NCI-H524 treated with DMSO at 0.1 percent for 48 hours (cell line): ENCODE measurements at regions not wholly inside any gene's neighbourhood (a gene's known extent, or its start where the extent isn't known, plus 50 kb on each side); places are given as distances from the start of the nearest gene placed in this dataset.
"Not testable (repeated sequence)": the region's sequence is repeated elsewhere in the genome, so short reads cannot be mapped to it uniquely, and the experiment has no call there.

Source experiments
- DNase-seq: peaks from one replicate; lab custom pipeline; 2025; lab: John Stamatoyannopoulos, UW

DNA sequence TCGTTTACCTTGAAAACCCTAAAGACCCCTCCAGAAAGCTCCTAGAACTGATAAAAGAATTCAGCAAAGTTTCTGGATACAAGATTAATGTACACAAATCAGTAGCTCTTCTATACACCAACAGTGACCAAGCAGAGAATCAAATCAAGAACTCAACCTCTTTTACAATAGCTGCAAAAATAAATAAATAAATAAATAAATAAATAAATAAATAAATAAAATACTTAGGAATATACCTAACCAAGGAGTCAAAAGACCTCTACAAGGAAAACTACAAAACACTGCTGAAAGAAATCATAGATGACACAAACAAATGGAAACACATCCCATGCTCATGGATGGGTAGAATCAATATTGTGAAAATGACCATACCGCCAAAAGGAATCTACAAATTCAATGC is 186.8 kb upstream of the EOLA2 start:
- not testable (repeated sequence) for DNase-seq

DNA sequence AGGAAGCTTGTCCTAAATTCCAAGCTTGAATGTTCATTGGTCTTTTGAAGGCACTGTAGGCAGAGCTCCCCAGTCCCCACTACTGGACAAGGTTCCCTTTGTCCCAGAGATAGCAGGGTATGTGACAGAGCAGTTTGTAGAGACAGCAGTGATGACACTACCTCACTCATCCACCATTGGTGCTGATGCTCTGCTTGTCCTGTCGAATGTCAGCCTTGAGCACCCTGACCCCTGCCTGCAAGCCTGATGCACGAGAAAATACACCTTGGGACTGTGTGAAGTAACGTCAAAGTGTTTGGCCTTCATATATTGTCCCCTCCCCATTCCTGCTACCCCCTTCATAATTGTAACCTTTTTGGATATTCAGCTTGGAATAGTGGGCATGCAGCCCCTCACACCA is 188.9 kb upstream of the EOLA2 start:
- DNase-seq, result no peak

DNA sequence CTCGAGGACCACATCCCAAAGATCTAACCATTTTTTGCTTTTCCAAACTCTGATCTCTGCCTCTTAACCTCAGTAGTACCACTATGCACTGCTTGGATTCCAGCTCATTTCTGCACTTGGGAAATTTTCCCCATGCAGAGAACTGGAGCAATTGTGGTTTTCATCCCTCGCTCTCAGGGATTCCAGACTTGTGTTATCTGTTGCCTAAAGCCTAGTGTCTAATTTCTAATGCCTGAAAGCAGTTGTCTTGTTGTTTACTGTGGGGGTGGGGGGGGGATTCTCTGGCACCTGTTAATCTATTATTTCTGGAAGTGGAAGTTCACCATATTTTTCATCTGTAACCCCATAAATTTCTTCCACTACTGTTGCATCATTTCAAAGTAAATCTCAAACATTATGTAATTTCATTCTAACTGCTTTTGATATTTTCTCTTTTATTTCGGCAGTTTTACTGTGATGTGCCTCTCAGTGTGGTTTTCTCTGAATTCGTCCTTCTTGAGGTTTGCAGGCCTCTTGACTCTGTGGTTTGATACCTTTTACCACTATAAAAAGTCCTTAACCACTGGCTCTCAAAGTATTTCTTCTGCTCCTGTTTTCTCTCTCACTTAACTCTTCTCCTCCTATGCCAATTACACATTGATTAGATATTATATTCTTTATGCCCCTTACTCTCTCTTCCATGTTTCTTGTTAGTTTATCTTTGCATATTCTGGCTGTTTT is 205.6 kb upstream of the EOLA2 start:
- DNase-seq, result no peak

DNA sequence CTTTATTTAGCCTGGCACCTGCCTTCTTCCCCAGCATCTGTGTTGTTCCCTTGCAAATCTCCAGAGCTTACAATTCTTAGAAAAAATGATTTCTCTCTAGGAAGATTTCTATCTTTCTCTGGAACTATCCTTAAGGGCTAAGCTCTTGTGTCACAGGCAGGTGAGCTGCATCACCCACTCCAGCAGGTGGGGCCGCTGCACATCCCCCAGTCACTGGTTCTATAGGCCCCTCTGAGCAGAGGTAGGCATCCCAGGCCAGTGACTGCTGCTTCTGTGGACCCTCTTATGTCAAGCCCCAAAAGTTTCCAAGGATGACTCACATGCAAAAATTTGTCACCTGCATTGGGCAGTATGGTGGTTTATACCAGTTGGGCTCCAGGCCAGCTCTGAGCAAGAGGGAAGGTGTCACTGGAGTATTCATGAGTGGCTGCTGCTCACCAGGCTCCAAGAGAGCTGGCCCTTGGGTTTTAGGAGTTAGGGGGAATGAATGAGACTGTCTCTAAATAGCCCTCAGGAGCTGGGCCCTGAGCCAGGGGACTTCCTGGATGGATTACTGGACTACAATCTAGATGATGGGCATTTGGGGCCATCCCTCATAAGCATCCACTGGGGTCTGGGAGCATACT is 208.1 kb upstream of the EOLA2 start:
- no peak for DNase-seq

DNA sequence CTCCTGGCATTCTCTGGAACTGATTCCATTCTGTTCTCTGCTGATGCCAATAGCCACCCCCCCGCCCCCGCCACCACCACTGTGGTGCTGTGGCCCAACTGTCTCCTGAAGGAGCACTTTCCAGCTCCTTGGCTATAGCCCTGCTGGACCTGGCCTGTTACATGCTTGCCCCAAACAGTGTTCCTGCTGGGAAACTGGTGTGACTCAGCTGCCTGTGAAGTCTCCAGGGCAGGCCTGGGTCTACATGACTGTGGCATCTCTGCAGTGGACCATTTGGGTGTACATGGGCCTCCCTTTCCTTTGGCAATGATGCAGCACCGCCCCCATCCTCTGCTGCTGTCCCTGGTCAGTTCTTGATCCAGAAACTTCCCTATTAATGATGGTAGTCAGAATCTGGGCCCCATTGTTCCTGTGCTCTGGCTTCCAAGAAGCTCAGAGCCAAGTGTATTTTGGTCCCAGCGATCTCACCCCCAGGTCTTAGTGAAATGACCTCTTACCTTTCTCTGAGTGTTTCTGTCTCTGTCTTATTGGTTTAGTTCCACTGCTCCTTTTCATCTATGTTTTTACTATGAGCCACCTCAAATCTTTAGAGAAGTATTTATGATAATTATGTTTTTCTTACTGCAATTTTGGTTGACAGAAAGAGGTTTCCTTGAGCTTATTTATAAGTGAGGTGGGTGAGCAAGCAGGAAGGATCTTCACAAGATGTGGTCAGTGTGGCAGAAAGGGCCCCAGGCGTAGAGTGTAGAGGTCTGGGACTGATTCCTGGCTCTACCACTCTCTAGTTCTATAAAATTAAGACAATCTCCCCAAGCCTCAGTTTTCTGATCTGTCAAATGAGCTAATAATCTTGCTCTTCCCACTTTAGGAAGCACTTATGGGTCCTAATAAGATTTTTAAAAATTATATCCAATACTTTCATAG is 210.7 kb upstream of the EOLA2 start:
- no peak for DNase-seq

DNA sequence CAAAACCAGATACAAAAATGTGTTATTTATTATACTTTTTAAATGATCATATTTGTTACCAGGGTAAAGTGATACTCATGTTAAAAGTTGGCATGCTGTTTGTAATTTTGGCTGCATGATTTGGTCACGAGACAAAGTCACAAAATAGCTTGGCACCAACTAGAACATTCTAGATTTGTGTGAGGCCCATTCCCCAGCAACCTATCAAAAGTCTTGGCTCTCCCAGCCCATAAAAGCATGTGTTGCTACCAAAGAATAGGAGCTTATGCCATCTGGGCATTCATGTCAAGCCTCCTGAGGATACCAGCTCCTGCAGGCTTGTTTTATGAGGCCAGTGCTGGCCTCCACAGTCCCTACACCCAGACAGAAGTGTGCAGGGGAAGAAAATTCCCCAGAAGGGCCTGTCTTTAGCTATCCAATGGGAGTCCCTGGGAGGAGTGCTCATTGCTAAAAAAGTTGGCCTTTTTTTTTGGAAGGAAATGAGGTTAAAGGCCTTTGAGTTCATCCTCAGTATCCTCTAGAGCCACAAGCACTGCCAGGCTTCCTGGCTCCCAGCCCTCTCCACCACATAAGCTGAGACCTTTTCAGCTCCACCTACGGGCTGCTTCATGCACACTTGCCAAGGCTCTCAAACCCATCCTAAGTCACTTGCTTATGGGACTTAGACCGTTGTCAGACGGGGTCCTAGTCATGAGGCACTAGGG is 211.9 kb upstream of the EOLA2 start:
- DNase-seq, result no peak

DNA sequence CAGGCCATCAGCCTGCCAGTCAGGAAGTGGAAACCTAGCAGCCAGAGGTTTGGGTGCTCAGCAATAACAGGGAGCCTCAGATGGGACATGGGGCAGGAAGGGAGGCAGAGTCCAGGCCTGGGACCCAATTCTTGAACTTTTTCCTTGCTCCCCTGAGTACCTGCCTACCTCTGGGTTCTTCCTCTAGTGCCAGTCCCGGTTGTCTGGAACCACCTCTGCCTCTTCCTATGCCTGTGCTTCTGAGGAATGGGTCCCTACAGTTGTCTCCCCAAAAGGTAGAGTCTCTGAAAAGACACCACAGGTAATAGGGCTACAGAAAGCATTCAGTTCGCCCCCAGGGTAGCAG is 212.4 kb upstream of the MAMLD1 start:
- DNase-seq, result no peak

DNA sequence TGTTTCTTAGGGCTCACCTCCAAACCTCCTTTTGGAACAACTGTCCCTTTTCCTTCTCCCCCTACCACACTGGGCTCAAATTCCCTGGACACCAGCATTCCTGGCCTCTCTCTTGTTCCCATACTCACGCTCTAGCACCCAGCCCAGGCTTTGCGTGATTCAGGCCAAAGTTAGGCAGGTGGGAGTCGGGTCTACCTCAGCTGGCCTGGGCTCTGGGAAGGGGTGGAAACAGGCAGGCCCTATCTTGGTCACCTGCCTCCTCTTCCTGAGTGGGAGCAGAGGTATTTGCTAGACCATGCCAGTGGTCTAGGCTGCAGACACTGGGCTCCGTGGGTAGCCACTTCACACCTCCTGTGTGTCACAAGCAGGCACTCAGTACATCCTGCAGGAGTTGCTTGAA is 211.1 kb upstream of the MAMLD1 start:
- DNase-seq, result no peak

DNA sequence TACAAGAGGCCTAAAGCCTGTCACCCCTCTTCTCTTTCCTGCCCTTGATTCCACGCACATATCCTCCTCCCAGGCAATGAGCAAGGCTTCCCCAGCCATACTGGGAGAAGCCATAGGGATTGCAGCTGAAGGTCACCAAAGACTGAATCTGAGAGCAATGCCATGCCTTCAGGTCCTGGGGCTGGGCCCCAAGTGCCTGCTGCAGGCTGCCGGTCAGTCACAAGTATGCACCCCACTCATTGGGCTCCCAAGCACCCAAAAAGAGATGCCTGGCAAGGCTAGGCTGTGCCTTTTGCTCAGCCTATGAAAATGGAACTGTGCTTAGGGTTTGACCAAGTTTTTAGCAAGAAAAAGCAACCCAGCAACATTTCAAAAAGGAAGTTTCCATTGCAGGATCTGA is 210.6 kb upstream of the MAMLD1 start:
- DNase-seq, result no peak

DNA sequence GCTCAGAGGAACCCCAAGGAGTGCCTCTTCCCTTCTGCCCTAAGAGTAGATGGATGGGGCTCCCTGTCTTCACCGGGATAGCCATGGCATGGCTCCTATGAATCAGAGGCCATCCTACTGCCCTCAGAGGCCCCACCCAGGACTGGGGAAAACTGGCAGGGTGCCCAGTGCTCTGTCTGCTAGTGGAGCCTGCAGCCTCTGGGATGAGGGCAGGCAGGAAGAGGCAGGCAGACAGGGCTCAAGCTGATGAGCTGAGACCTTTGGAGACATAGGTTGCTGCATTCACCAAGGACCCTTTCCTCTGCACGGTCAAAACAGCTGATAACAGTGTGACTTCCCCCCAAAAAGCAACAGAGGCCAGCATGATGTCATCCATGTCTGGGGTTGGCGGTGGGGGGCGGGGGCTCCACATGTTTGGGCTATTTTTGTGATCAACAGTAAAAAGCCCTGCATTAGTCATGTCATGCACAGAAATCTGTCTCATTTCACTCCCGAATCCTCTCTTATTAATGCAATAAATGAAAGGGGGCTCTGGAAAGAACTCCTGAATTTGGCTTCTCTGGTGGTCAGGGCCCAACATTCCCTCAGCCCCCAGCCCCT is 207.6 kb upstream of the MAMLD1 start:
- no peak for DNase-seq

DNA sequence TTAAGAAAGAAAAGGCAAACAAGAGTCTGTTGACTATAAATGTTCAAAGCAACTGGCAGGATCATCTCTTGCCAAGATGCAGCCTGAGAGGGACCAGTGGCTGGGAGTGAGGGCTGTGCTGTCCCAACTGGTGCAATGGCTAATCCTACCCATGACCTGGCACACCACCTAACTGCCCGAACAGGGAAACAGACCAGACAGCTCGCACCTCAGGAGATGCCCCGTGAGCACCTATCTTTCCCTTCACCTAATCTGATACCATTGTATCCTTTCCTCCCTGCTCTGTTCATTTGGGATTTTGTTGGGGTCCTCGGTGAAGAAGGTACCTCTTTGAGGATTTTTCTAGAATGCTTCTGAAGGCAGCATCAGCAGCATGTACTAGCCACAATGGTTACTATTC is 206.5 kb upstream of the MAMLD1 start:
- DNase-seq, result no peak

DNA sequence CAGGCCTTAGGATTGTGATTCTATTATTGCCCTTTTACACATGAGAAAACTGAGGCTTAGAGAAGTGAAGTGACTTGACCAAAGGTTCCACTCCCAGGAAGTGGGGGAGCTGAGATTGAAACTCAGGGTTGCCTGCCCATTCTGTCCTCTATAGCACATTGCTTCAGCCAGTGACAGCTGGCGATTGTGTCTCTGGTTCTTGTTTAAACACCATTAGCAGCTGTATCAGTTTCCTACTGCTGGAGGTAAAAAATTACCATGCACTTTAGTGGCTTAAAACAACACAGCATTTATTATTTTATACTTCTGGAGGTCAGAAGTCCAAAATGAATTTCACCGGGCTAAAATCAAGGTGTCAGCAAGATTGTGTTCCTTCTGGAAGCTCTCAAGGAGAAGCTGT is 205.8 kb upstream of the MAMLD1 start:
- DNase-seq, result no peak

DNA sequence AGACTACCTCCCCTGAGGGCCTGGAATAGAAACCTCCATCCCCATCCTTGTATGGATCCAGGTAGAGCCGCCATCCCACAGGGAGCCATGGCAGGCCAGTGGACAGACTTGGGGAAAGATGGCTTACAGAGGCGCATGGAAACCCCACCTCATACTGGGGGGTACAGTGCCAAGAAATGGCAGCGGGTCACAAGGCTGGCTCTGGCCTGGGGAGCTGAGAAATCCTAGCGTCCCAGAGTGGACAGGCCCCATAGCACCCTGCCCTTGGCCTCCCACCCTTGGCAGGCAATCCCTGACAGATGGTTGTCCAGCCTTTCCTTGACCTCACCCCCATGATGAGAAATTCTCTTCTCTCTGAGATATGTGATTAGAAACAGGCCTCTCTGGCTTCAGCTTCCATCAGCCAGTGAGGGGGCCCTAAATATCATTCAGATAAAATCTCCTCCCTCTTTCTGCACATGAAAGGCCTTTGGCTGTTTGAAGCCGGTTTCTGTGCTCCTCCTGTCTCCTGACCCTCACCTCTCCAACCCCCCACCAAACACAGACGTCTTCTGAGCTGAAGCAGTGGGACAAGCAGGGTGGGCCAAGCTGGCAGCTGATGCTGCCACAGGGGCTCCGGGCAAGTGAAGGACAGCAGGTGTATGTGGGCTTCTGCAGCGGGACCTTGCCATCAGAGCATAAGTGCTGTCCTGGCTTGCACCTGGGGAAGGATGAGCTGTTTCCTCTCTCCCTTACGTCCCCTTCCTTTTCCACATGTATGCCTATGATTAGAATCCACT is 204.4 kb upstream of the MAMLD1 start:
- DNase-seq, result no peak

DNA sequence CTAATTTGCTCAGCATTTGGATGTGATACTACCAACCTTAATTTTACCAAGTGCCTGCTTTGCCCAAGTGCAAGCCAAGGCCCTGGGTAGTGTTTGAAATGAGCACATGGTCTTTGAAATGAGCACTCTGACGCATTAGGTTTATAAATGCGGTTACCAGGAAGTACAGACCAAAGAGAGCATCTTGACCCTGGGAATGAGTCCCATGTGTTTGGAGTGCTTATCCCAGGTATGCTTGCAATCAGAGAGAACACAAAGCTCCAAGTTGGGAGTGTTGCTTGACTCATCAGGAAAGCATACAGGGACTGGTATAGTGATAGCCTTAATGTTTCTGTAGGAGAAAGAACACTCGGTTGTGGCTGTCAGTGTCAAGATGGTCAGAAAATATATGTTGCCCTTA is 203.6 kb upstream of the MAMLD1 start:
- DNase-seq, result no peak

DNA sequence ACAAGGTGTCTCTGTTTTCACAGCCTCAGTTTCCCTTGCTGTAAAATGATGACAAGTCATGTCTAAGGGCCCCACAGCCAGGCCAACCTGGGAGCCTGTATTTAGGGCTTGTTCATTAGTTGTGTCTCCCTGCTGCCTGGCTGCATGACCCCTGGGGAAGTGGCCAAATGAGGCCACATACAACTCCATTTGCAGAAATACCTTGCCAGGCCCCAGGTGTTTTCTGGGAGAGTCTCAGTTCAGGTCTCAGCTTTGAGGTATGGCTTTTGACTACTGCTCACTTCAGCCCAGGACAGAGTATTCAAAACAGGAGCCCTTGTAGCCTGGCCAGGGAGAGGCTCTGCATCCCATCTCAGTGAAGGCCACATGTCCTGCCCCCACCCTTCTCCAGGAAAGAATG is 202.5 kb upstream of the MAMLD1 start:
- DNase-seq, result no peak

DNA sequence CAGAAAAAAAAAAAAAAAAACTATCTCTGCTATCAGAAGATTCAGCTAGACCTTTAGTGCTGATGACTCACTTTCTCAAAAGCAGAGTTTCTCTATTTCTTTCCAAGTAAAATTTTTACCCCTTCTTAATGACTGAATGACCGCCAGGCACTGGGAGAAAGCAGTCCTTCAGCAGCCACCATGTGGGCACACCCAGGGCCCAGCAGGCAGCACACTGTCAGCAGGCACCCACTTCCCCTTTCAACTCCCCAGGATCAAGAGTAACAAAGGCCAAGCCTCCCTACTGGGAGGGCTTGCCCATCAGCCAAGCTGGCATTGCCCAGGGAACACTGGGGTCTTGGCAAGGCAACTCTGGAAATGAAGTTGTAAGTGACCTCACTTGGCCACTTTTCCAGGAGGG is 201.9 kb upstream of the MAMLD1 start:
- DNase-seq, result no peak

DNA sequence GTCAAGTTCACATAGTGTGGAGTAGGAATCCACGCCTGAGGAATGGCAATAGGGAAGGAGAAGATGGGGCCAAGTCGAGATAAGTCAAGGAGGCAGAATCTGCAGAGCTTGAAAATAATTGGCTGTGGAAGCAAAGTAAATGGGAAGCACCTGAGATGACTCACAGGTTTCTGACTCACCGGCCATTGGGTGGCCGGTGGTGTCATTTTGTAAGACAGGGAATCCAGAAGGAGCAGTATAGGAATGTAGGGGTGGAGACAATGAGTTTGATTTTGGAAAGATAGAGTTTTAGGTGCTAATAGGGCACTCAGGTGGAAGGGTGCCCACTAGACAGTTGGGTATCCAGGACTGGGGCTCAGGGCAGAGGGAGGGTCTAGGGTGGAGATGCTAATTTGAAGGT is 201.0 kb upstream of the MAMLD1 start:
- DNase-seq, result no peak

DNA sequence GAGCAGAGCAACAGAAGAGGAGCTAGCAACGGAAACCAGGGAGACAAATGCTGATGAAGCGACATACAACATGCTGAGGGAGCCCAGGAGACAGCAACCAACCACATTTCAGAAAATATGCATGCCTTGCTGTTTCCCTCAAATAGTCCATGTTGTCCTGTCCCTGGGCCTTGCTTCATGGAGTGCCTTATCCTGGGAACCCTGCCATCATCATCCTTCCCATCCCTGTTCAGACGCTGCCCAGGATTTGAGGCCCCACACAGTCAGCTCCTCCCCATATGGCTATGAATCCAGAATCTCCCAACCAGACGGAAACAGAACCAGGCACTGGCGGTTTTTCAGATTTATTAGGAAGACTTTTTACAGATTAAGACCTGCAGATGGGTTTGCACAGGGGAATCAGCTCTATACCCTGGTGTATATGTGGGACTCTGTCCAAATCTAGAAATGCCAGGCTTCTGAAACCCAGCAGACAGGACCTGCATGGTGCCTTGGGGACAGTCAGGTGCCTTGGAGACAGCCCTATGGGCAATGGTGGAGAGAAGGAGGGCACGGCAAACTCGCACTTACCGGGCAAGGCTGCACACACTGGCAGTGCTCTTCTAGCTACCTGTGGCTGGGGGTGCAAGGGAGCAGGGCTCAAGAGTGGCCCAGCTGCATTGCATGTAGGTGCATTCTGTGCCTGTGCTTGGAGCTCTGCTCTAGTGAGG is 199.7 kb upstream of the MAMLD1 start:
- DNase-seq, result no peak

DNA sequence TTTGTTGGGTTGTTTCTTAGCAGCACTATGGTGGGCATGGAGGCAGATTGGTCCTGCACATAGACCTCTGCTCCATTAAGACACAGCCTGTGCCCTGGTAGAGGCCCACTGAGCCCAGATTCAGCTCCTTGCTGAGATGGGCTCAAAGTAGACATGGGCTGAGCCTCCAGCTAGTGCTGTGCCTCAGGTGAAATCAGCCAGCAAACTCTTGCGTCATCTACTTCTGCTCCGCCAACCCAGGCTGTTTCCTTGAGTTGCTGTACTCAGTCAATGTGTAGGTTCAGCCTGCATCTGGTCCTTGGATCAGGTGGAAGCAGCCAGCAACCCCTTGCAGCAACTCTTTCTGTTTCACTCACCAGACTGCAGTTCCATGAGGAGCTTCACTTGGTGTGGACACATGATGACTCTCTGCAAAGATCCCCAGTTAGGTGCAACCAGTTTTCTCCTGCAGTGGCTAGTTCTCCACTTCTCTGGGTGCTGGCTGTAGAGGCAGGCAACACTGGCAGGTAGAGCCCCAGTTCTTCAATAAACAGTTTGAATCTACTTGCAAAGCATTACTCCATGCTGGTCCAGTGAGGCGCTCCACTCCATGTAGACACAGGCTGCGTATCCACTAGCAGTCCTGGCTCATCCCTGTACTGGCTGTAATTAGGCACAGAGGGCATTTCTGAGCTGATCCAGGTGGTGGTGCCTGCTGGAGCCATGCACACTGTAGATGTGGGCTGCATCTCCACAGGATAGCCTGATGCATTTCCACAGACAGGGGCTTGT is 199.0 kb upstream of the MAMLD1 start:
- DNase-seq, result no peak
